ENCODE measurements at regions not wholly inside any gene's neighbourhood (a gene's known extent, or its start where the extent isn't known, plus 50 kb on each side); places are given as distances from the start of the nearest gene placed in this dataset.

DNA sequence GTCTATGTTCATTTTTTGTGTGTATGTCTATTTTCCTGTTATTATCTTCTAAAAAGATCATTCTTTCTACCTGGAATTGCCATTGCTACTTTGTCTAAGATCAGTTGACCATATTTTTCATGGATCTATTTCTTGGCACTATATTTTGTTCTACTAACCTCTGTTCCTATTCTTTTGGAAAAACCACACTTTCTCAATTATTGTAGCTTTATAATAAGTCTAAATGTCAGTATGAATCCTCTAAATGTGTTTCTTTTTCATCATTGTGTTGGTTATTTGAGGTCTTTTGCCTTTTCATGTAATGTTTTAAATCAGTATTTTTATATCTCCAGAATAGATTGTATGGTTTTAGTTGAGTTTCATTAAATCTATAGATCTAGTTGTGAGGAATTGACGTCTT lies 798.3 kb downstream of the FAT4 start:
- no peaks in the 10 kb centered on the region for H3K36me3 ChIP-seq (ENCODE audit: control insufficient read depth, insufficient read depth, low read length)
- no peaks in the 10 kb centered on the region for H3K9me3 ChIP-seq (ENCODE audit: control insufficient read depth, insufficient read depth, low read length)
- no peak overlapping the region for H3K9ac ChIP-seq (ENCODE audit: low read depth, low read length)
- no peak overlapping the region for H3K4me3 ChIP-seq (ENCODE audit: low read depth, low read length)
- no peaks in the 10 kb centered on the region for H3K4me1 ChIP-seq (ENCODE audit: control insufficient read depth, insufficient read depth, low read length)
- H3K27me3 ChIP-seq (ENCODE audit: control insufficient read depth, insufficient read depth, low read length) = no peaks in the 10 kb centered on the region

DNA sequence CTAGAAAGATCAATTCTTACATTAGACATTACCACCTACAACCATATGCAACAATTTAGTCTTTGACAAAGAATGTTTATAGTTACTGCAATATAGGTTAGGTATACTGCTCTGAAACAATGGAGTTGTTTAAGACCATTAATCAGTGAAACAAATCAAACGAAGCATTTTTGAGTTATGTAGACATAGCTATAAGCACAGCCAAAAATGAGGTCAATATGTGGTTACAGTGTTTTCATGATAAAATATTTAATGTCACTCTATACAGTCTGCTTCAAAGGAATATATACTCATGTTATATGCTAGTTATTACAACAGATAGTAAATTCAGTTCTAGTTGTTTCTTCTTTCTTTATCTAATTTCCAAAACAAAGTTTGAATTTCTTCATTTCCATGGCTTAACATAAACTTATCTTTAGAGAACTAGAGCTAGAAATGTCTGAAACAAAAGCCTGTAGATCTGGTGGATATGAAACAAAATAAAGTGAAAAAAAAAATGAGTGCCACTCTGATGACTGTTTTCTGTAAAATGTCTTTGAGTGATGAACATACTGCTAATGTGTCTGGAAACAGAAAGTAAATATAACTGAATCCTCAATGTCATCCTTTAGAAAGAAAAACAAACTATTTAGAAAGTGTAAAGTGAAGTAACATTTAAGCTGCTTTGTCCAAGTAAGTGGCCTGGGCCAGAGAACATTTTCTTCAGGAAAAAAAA lies 809.0 kb downstream of the FAT4 start:
- H3K4me3 ChIP-seq (ENCODE audit: low read depth, low read length) = no peak overlapping the region
- H3K36me3 ChIP-seq (ENCODE audit: control insufficient read depth, insufficient read depth, low read length) = no peaks in the 10 kb centered on the region
- H3K4me1 ChIP-seq (ENCODE audit: control insufficient read depth, insufficient read depth, low read length) = no peaks in the 10 kb centered on the region
- H3K9ac ChIP-seq (ENCODE audit: low read depth, low read length) = no peak overlapping the region
- no peaks in the 10 kb centered on the region for H3K27me3 ChIP-seq (ENCODE audit: control insufficient read depth, insufficient read depth, low read length)
- no peaks in the 10 kb centered on the region for H3K9me3 ChIP-seq (ENCODE audit: control insufficient read depth, insufficient read depth, low read length)

- H3K9ac ChIP-seq (ENCODE audit: low read depth, low read length) = no peak overlapping the region
- no peaks in the 10 kb centered on the region for H3K4me1 ChIP-seq (ENCODE audit: control insufficient read depth, insufficient read depth, low read length)
- no peaks in the 10 kb centered on the region for H3K27me3 ChIP-seq (ENCODE audit: control insufficient read depth, insufficient read depth, low read length)
- no peaks in the 10 kb centered on the region for H3K9me3 ChIP-seq (ENCODE audit: control insufficient read depth, insufficient read depth, low read length)
- H3K4me3 ChIP-seq (ENCODE audit: low read depth, low read length) = no peak overlapping the region
- H3K36me3 ChIP-seq (ENCODE audit: control insufficient read depth, insufficient read depth, low read length) = no peaks in the 10 kb centered on the region
Measured at GRCh38 chr4:126124818-126125217, 810.1 kb downstream of the FAT4 start.

DNA sequence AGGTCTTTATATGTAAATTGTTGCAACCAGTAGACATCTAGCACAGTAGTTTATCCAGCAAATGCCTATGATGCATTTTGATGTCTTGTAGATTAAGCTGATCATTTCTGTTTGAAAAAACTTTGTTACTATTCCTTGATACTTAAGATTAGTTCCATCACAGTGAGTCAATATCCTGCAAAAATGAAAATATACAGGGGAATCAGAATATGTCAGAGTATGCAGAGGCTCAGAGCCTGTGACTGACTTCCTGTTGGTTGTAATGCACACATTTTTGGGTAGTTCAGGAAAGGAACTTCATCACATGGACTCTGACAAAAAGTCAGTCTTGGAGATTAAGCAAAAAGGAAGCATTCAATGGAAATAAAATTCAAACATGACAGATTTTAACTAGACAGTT lies 815.5 kb downstream of the FAT4 start:
- Histone ChIP-seq H3K36me3 (ENCODE audit: control insufficient read depth, insufficient read depth, low read length) (no peaks in the 10 kb centered on the region), H3K27me3 (ENCODE audit: control insufficient read depth, insufficient read depth, low read length) (no peaks in the 10 kb centered on the region), H3K4me3 (ENCODE audit: low read depth, low read length) (no peak overlapping the region), H3K4me1 (ENCODE audit: control insufficient read depth, insufficient read depth, low read length) (no peaks in the 10 kb centered on the region), H3K9me3 (ENCODE audit: control insufficient read depth, insufficient read depth, low read length) (peaks cover 5% of the 10 kb centered on the region), H3K9ac (ENCODE audit: low read depth, low read length) (no peak overlapping the region)

DNA sequence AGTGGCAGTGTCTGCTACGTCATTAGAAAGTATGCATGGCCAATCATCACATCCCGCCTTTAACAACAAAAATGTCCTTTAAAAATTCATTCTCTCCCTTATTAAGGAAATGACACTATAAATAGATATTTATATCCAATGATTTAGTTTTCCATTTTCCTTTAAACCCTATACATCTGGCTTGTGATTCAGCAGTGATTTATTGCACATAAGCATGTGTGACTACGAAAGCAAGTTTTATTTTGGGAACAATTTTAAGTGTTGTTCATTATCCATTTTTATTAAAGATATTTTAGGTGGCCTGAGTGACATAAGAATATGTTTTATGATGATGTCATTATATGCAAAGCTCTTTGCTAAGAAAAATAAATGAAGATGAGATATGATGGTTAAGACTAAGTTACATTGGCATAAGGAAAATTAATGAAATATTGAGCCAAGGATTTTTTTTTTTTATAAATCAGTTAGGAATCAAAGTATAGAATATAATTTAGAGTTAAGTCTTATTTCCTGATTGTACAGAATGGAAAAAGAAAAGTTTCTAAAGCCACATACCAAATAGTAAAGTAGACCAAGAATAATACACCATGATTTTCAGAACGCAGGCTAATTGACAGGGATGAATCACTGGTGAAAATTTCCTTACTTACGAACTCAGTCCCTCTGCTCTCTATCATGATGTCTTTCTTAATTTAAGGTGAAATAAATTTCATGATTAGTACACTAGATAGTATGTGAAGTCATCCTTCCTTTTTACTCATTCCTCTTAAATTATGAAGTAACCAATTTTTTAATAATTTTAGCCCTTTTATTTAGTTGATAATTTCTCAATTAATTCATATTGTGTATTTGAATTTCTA lies 822.4 kb downstream of the FAT4 start:
- Histone ChIP-seq H3K9me3 (ENCODE audit: control insufficient read depth, insufficient read depth, low read length) (peaks cover 5% of the 10 kb centered on the region), H3K27me3 (ENCODE audit: control insufficient read depth, insufficient read depth, low read length) (no peaks in the 10 kb centered on the region), H3K4me1 (ENCODE audit: control insufficient read depth, insufficient read depth, low read length) (no peaks in the 10 kb centered on the region), H3K4me3 (ENCODE audit: low read depth, low read length) (no peak overlapping the region), H3K36me3 (ENCODE audit: control insufficient read depth, insufficient read depth, low read length) (no peaks in the 10 kb centered on the region), H3K9ac (ENCODE audit: low read depth, low read length) (no peak overlapping the region)

GRCh38 chr4:126137782-126138170 lies 823.0 kb downstream of the FAT4 start:
- no peaks in the 10 kb centered on the region for H3K36me3 ChIP-seq (ENCODE audit: control insufficient read depth, insufficient read depth, low read length)
- no peaks in the 10 kb centered on the region for H3K27me3 ChIP-seq (ENCODE audit: control insufficient read depth, insufficient read depth, low read length)
- H3K4me3 ChIP-seq (ENCODE audit: low read depth, low read length) = no peak overlapping the region
- H3K9me3 ChIP-seq (ENCODE audit: control insufficient read depth, insufficient read depth, low read length) = peaks cover 5% of the 10 kb centered on the region
- no peak overlapping the region for H3K9ac ChIP-seq (ENCODE audit: low read depth, low read length)
- no peaks in the 10 kb centered on the region for H3K4me1 ChIP-seq (ENCODE audit: control insufficient read depth, insufficient read depth, low read length)

- H3K27me3 ChIP-seq (ENCODE audit: control insufficient read depth, insufficient read depth, low read length) = no peaks in the 10 kb centered on the region
- H3K36me3 ChIP-seq (ENCODE audit: control insufficient read depth, insufficient read depth, low read length) = no peaks in the 10 kb centered on the region
- H3K4me3 ChIP-seq (ENCODE audit: low read depth, low read length) = no peak overlapping the region
- no peaks in the 10 kb centered on the region for H3K9me3 ChIP-seq (ENCODE audit: control insufficient read depth, insufficient read depth, low read length)
- no peak overlapping the region for H3K9ac ChIP-seq (ENCODE audit: low read depth, low read length)
- H3K4me1 ChIP-seq (ENCODE audit: control insufficient read depth, insufficient read depth, low read length) = no peaks in the 10 kb centered on the region
Measured at GRCh38 chr4:126144543-126145237, 829.9 kb downstream of the FAT4 start.

DNA sequence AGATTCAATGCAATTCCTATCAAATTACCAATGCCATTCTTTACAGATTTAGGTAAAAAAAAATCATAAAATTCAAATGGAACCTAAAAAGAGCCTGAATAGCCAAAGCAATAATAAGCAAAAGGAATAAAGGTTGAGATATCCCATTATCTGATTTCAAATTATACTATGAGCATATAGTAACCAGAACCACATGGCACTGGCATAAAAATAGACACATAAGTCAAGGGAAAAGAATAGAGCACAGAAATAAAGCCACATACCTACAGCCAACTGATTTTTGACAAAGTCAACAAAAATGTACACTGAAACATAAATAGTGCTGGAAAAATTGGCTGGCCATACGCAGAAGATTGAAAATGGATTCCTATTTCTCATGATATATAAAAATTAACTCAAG lies 853.7 kb downstream of the FAT4 start:
- no peaks in the 10 kb centered on the region for H3K9me3 ChIP-seq (ENCODE audit: control insufficient read depth, insufficient read depth, low read length)

GRCh38 chr4:126172126-126172525 lies 857.4 kb downstream of the FAT4 start:
- Histone ChIP-seq H3K27me3 (ENCODE audit: control insufficient read depth, insufficient read depth, low read length) (no peaks in the 10 kb centered on the region), H3K4me1 (ENCODE audit: control insufficient read depth, insufficient read depth, low read length) (no peaks in the 10 kb centered on the region), H3K4me3 (ENCODE audit: low read depth, low read length) (no peak overlapping the region), H3K9me3 (ENCODE audit: control insufficient read depth, insufficient read depth, low read length) (no peaks in the 10 kb centered on the region), H3K36me3 (ENCODE audit: control insufficient read depth, insufficient read depth, low read length) (no peaks in the 10 kb centered on the region), H3K9ac (ENCODE audit: low read depth, low read length) (no peak overlapping the region)

More for the DNA sequence above, 853.7 kb downstream of the FAT4 start:
- Histone ChIP-seq H3K9ac (ENCODE audit: low read depth, low read length) (no peak overlapping the region), H3K4me1 (ENCODE audit: control insufficient read depth, insufficient read depth, low read length) (no peaks in the 10 kb centered on the region), H3K4me3 (ENCODE audit: low read depth, low read length) (no peak overlapping the region), H3K36me3 (ENCODE audit: control insufficient read depth, insufficient read depth, low read length) (no peaks in the 10 kb centered on the region), H3K27me3 (ENCODE audit: control insufficient read depth, insufficient read depth, low read length) (no peaks in the 10 kb centered on the region)

DNA sequence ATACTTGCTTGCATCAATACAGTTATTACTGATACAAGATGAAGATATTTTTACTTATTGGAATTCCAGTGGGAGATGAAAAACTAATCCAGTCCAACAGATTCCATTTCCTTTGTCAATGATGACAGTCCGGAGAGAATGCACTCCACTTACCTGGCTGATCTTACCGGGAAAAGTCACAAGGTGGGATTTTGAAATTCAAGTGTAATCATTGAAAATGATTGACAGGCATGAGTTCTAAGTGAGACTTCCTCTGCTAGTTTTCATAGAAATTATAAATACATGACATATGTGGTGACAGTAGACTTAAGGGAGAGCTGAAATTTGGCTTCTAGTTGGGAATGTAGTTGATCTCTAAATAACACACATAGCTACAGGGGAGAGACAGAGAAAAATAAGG lies 859.9 kb downstream of the FAT4 start:
- no peak overlapping the region for H3K9ac ChIP-seq (ENCODE audit: low read depth, low read length)
- H3K4me3 ChIP-seq (ENCODE audit: low read depth, low read length) = no peak overlapping the region
- H3K27me3 ChIP-seq (ENCODE audit: control insufficient read depth, insufficient read depth, low read length) = no peaks in the 10 kb centered on the region
- H3K4me1 ChIP-seq (ENCODE audit: control insufficient read depth, insufficient read depth, low read length) = no peaks in the 10 kb centered on the region
- H3K36me3 ChIP-seq (ENCODE audit: control insufficient read depth, insufficient read depth, low read length) = no peaks in the 10 kb centered on the region
- H3K9me3 ChIP-seq (ENCODE audit: control insufficient read depth, insufficient read depth, low read length) = no peaks in the 10 kb centered on the region

- H3K4me1 ChIP-seq (ENCODE audit: control insufficient read depth, insufficient read depth, low read length) = peaks cover 3% of the 10 kb centered on the region
- H3K36me3 ChIP-seq (ENCODE audit: control insufficient read depth, insufficient read depth, low read length) = no peaks in the 10 kb centered on the region
- H3K9me3 ChIP-seq (ENCODE audit: control insufficient read depth, insufficient read depth, low read length) = no peaks in the 10 kb centered on the region
- no peak overlapping the region for H3K4me3 ChIP-seq (ENCODE audit: low read depth, low read length)
- H3K27me3 ChIP-seq (ENCODE audit: control insufficient read depth, insufficient read depth, low read length) = no peaks in the 10 kb centered on the region
- no peak overlapping the region for H3K9ac ChIP-seq (ENCODE audit: low read depth, low read length)
Measured at GRCh38 chr4:126180642-126181041, 865.9 kb downstream of the FAT4 start.
